Liver (tissue), 8 donors: ENCODE measurements at regions not wholly inside any gene's neighbourhood (a gene's known extent, or its start where the extent isn't known, plus 50 kb on each side); places are given as distances from the start of the nearest gene placed in this dataset.

ENCODE experiments used
- DNase-seq: peaks from one replicate; pipeline ENCODE4 v3.0.0-alpha.2; 2017; ENCODE audit warnings: low spot score
- H3K27ac ChIP-seq, 2 donors: one replicate each; pipeline ENCODE4 v1.7.0; 2013; ENCODE audit warnings: inconsistent platforms in 2 of 2, low read length in 2 of 2, control low read depth in 1 of 2, low read depth in 1 of 2, mild to moderate bottlenecking in 1 of 2
- H3K27me3 ChIP-seq, 4 donors: one replicate each; pipeline versions ENCODE4 v1.6.1 to v1.7.0; 2013; ENCODE audit warnings: low read length in 3 of 4, inconsistent platforms in 1 of 4, mild to moderate bottlenecking in 1 of 4, moderate library complexity in 1 of 4; ENCODE audit not compliant: control insufficient read depth in 4 of 4, insufficient read depth in 4 of 4
- H3K36me3 ChIP-seq, 4 donors: one replicate each; pipeline versions ENCODE4 v1.6.1 to v1.7.0; 2013; ENCODE audit warnings: low read length in 3 of 4, mild to moderate bottlenecking in 3 of 4, low read depth in 1 of 4, moderate library complexity in 1 of 4; ENCODE audit not compliant: control insufficient read depth in 4 of 4, insufficient read depth in 3 of 4
- H3K4me1 ChIP-seq, 4 donors: one replicate each; pipeline versions ENCODE4 v1.6.1 to v1.7.0; 2013; ENCODE audit warnings: low read length in 3 of 4, mild to moderate bottlenecking in 3 of 4, moderate library complexity in 1 of 4; ENCODE audit not compliant: control insufficient read depth in 4 of 4, insufficient read depth in 4 of 4
- H3K4me3 ChIP-seq, 3 donors: one replicate each; pipeline versions ENCODE4 v1.6.1 to v1.7.0; 2013; ENCODE audit warnings: low read length in 3 of 3, control low read depth in 1 of 3, low read depth in 1 of 3, mild to moderate bottlenecking in 1 of 3
- H3K9ac ChIP-seq, 2 donors: one replicate each; pipeline ENCODE4 v1.7.0; 2013; ENCODE audit warnings: low read length in 2 of 2, mild to moderate bottlenecking in 2 of 2, moderate library complexity in 2 of 2, control low read depth in 1 of 2, low read depth in 1 of 2
- H3K9me3 ChIP-seq, 4 donors: one replicate each; pipeline versions ENCODE4 v1.6.1 to v1.7.0; 2013; ENCODE audit warnings: low read length in 3 of 4; ENCODE audit not compliant: control insufficient read depth in 4 of 4
- EGR1 ChIP-seq, 2 donors: IDR thresholded peaks; 2 replicates each; pipeline ENCODE4 v1.6.1; 2016 to 2018; ENCODE audit warnings: antibody characterized with exemption in 2 of 2, low read depth in 2 of 2
- FOXA2 ChIP-seq: IDR thresholded peaks from 2 replicates; pipeline ENCODE4 v1.6.1; 2016; ENCODE audit warnings: antibody characterized with exemption
- GABPA ChIP-seq, 2 donors: IDR thresholded peaks in 1 of 2; conservative IDR thresholded peaks in 1 of 2; 2 replicates each; pipeline ENCODE4 v1.6.1; 2016; ENCODE audit warnings: antibody characterized with exemption in 2 of 2, mild to moderate bottlenecking in 1 of 2, moderate library complexity in 1 of 2
- HNF4A ChIP-seq, 2 donors: conservative IDR thresholded peaks; 2 replicates each; pipeline ENCODE4 v1.6.1; 2016; ENCODE audit warnings: antibody characterized with exemption in 2 of 2, mild to moderate bottlenecking in 2 of 2
- HNF4G ChIP-seq: IDR thresholded peaks from 2 replicates; pipeline ENCODE4 v1.6.1; 2016; ENCODE audit warnings: antibody characterized with exemption
- JUND ChIP-seq, 2 donors: IDR thresholded peaks; 2 replicates each; pipeline ENCODE4 v1.6.1; 2016; ENCODE audit warnings: antibody characterized with exemption in 2 of 2
- NR2F2 ChIP-seq: IDR thresholded peaks from 2 replicates; pipeline ENCODE4 v1.6.1; 2016; ENCODE audit warnings: antibody characterized with exemption
- RXRA ChIP-seq, 2 donors: IDR thresholded peaks; 2 replicates each; pipeline ENCODE4 v1.6.1; 2017 to 2018; ENCODE audit warnings: antibody characterized with exemption in 2 of 2, mild to moderate bottlenecking in 1 of 2
- SP1 ChIP-seq: IDR thresholded peaks from 2 replicates; pipeline ENCODE4 v1.6.1; 2018; ENCODE audit warnings: antibody characterized with exemption, mild to moderate bottlenecking
- WGBS: extraction: QIAGEN DNeasy Blood & Tissue Kit; methylation state at CpG from one replicate; pipeline ENCODE4 v1.1.7; 2013; 5-methylcytosine and 5-hydroxymethylcytosine counted together
- TF ChIP-seq, protein P1 (sequence below): fragments of 150-350 bp; IDR thresholded peaks from 2 replicates; pipeline ENCODE4 v1.5.1; 2017; ENCODE audit warnings: improper control_type of control experiment, low read depth, low read length; ENCODE audit not compliant: missing input control
- TF ChIP-seq, protein P2 (sequence below): IDR thresholded peaks from 2 replicates; pipeline ENCODE4 v1.6.1; 2016; ENCODE audit warnings: antibody characterized with exemption, mild to moderate bottlenecking
- TF ChIP-seq, protein P3 (sequence below): IDR thresholded peaks from 2 replicates; pipeline ENCODE4 v1.6.1; 2016; ENCODE audit warnings: antibody characterized with exemption
- TF ChIP-seq, protein P4 (sequence below): IDR thresholded peaks from 2 replicates; pipeline ENCODE4 v1.6.1; 2016; ENCODE audit warnings: antibody characterized with exemption
- donor health status: healthy.
- donor health status: healthy.
- donor health status: healthy.
- donor health status: healthy.
- donor health status: healthy.

DNA sequence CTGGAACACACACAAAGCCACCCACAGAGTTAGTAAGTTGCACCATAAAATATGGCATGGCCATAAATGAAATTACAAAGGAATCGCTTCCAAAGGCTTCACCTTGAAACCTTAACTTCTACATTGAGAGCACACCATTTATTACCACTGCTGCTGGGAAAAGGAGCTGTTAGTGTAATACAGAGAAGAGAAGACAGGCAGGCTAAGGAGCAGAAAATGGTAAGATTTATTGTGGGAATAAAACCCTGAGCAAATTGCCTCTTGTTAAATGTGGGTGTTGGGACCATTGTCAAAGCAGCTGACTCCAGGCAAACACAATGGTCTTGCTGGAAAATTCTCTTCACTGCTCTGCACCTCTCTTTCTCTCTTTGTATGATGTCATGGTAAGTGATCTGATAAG is 79.2 kb upstream of the NHS start:
- no peak for TF ChIP-seq HNF4A (conservative IDR thresholded peaks at IDR 0.05)
- no peak for TF ChIP-seq HNF4G
- TF ChIP-seq, protein P1, sequence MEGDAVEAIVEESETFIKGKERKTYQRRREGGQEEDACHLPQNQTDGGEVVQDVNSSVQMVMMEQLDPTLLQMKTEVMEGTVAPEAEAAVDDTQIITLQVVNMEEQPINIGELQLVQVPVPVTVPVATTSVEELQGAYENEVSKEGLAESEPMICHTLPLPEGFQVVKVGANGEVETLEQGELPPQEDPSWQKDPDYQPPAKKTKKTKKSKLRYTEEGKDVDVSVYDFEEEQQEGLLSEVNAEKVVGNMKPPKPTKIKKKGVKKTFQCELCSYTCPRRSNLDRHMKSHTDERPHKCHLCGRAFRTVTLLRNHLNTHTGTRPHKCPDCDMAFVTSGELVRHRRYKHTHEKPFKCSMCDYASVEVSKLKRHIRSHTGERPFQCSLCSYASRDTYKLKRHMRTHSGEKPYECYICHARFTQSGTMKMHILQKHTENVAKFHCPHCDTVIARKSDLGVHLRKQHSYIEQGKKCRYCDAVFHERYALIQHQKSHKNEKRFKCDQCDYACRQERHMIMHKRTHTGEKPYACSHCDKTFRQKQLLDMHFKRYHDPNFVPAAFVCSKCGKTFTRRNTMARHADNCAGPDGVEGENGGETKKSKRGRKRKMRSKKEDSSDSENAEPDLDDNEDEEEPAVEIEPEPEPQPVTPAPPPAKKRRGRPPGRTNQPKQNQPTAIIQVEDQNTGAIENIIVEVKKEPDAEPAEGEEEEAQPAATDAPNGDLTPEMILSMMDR: no peak
- TF ChIP-seq, protein P2, sequence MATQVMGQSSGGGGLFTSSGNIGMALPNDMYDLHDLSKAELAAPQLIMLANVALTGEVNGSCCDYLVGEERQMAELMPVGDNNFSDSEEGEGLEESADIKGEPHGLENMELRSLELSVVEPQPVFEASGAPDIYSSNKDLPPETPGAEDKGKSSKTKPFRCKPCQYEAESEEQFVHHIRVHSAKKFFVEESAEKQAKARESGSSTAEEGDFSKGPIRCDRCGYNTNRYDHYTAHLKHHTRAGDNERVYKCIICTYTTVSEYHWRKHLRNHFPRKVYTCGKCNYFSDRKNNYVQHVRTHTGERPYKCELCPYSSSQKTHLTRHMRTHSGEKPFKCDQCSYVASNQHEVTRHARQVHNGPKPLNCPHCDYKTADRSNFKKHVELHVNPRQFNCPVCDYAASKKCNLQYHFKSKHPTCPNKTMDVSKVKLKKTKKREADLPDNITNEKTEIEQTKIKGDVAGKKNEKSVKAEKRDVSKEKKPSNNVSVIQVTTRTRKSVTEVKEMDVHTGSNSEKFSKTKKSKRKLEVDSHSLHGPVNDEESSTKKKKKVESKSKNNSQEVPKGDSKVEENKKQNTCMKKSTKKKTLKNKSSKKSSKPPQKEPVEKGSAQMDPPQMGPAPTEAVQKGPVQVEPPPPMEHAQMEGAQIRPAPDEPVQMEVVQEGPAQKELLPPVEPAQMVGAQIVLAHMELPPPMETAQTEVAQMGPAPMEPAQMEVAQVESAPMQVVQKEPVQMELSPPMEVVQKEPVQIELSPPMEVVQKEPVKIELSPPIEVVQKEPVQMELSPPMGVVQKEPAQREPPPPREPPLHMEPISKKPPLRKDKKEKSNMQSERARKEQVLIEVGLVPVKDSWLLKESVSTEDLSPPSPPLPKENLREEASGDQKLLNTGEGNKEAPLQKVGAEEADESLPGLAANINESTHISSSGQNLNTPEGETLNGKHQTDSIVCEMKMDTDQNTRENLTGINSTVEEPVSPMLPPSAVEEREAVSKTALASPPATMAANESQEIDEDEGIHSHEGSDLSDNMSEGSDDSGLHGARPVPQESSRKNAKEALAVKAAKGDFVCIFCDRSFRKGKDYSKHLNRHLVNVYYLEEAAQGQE: no peak
- TF ChIP-seq EGR1 (IDR thresholded peaks at IDR 0.05; ENCODE audit: low read depth in 2 of 2): no peak
- TF ChIP-seq NR2F2: no peak
- TF ChIP-seq, protein P3, sequence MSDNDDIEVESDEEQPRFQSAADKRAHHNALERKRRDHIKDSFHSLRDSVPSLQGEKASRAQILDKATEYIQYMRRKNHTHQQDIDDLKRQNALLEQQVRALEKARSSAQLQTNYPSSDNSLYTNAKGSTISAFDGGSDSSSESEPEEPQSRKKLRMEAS: no peak
- TF ChIP-seq FOXA2: no peak
- TF ChIP-seq GABPA (IDR thresholded peaks at IDR 0.05 in 1 of 2, conservative IDR thresholded peaks at IDR 0.05 in 1 of 2): no peak
- no peaks in the 10 kb centered on the region for H3K9me3 ChIP-seq
- H3K36me3 ChIP-seq: no peaks in the 10 kb centered on the region
- no peaks in the 10 kb centered on the region for H3K4me1 ChIP-seq
- H3K27me3 ChIP-seq: no peaks in the 10 kb centered on the region
- WGBS: 85% methylated on average over 1 of the region's 1 CpG
- no peak overlapping the region for H3K9ac ChIP-seq
- no peak overlapping the region for H3K27ac ChIP-seq
- no peak overlapping the region for H3K4me3 ChIP-seq
- no peak for DNase-seq

DNA sequence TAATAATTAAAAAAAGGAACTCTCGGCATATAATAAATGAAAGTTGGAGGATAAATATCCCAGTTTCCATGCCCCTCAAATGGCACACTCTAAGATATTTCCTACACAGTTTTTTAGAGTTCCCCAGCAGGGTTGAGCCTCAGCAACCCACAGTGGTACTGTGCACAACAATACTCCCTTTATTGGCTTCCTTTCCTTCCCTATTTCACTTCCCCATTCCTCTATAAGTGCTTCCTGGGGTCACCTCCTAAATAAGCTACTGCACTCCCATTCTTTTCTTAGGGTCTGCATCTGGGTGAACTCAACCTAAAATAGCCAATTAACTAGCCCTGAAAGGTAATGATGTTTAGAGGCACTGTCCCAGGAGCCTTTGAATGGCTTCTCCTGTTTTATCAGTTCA is 76.4 kb upstream of the NHS start:
- no peaks in the 10 kb centered on the region for H3K9me3 ChIP-seq

DNA sequence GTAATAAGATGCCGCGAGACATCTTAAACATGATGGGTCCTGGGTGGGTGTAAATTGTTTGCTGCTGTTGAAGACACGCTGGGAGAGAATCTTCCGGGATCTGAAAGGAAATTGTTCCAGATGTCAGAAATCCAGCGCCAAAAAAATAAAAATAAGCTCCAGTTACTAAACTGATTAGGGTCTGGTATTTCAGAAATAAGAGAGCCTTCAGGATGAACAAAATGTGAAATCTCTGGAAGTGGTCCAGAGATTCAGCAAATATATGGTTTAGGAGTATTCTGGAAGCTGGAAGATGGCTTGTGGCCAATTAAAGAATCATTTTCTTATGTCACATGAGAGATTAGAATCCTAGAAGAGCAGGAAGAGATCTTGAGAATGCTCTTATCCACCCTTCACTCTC is 75.8 kb upstream of the NHS start:
- WGBS: 83% methylated on average over 5 of the region's 5 CpGs
- Histone ChIP-seq H3K9ac (no peak overlapping the region), H3K27me3 (no peaks in the 10 kb centered on the region), H3K4me1 (no peaks in the 10 kb centered on the region), H3K9me3 (no peaks in the 10 kb centered on the region), H3K27ac (no peak overlapping the region), H3K4me3 (no peak overlapping the region), H3K36me3 (no peaks in the 10 kb centered on the region)
- no peak for TF ChIP-seq EGR1 (IDR thresholded peaks at IDR 0.05; ENCODE audit: low read depth in 2 of 2)
- TF ChIP-seq, protein P4, sequence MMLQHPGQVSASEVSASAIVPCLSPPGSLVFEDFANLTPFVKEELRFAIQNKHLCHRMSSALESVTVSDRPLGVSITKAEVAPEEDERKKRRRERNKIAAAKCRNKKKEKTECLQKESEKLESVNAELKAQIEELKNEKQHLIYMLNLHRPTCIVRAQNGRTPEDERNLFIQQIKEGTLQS: no peak
- TF ChIP-seq HNF4G: no peak
- TF ChIP-seq, protein P2: no peak
- TF ChIP-seq, protein P3: no peak
- TF ChIP-seq FOXA2: no peak
- TF ChIP-seq SP1: no peak
- no peak for TF ChIP-seq HNF4A (conservative IDR thresholded peaks at IDR 0.05)
- no peak for TF ChIP-seq RXRA (IDR thresholded peaks at IDR 0.05)
- no peak for TF ChIP-seq GABPA (IDR thresholded peaks at IDR 0.05 in 1 of 2, conservative IDR thresholded peaks at IDR 0.05 in 1 of 2)
- TF ChIP-seq, protein P1: no peak
- DNase-seq: no peak

More for the DNA sequence above, 76.4 kb upstream of the NHS start:
- Histone ChIP-seq H3K27ac (no peak overlapping the region), H3K36me3 (no peaks in the 10 kb centered on the region), H3K4me1 (no peaks in the 10 kb centered on the region), H3K27me3 (no peaks in the 10 kb centered on the region), H3K4me3 (no peak overlapping the region), H3K9ac (no peak overlapping the region)
- WGBS: 100% methylated on average over 1 of the region's 1 CpG
- TF ChIP-seq RXRA (IDR thresholded peaks at IDR 0.05) (no peak), EGR1 (IDR thresholded peaks at IDR 0.05; ENCODE audit: low read depth in 2 of 2) (no peak), JUND (IDR thresholded peaks at IDR 0.05) (no peak), SP1 (no peak), FOXA2 (no peak), HNF4A (conservative IDR thresholded peaks at IDR 0.05) (no peak)
- DNase-seq: no peak
